NB4 (cell line): ENCODE measurements at regions not wholly inside any gene's neighbourhood (a gene's known extent, or its start where the extent isn't known, plus 50 kb on each side); places are given as distances from the start of the nearest gene placed in this dataset.

Source experiments
- DNase-seq: peaks from one replicate; pipeline ENCODE4 v3.0.0; 2010; ENCODE audit warnings: low read depth
- H3K4me3 ChIP-seq: one replicate; pipeline ENCODE4 v1.5.1; 2011; ENCODE audit warnings: mild to moderate bottlenecking, low read depth, low read length, moderate library complexity
- MYC ChIP-seq: IDR thresholded peaks from 2 replicates; pipeline ENCODE4 v1.6.1; 2011; ENCODE audit warnings: low read depth, low read length
- POLR2A ChIP-seq: IDR thresholded peaks from 2 replicates; pipeline ENCODE4 v1.6.1; 2011; ENCODE audit warnings: mild to moderate bottlenecking; ENCODE audit not compliant: insufficient read length; ENCODE audit errors: extremely low read depth
- TF ChIP-seq, protein P1 (sequence below): IDR thresholded peaks from one replicate; pipeline ENCODE4 v1.5.1; 2012; ENCODE audit warnings: low read depth, low read length
- TF ChIP-seq, protein P2 (sequence below): IDR thresholded peaks from 2 replicates; pipeline ENCODE4 v1.6.1; 2011; ENCODE audit warnings: low read depth, low read length

- TF ChIP-seq, protein P1, sequence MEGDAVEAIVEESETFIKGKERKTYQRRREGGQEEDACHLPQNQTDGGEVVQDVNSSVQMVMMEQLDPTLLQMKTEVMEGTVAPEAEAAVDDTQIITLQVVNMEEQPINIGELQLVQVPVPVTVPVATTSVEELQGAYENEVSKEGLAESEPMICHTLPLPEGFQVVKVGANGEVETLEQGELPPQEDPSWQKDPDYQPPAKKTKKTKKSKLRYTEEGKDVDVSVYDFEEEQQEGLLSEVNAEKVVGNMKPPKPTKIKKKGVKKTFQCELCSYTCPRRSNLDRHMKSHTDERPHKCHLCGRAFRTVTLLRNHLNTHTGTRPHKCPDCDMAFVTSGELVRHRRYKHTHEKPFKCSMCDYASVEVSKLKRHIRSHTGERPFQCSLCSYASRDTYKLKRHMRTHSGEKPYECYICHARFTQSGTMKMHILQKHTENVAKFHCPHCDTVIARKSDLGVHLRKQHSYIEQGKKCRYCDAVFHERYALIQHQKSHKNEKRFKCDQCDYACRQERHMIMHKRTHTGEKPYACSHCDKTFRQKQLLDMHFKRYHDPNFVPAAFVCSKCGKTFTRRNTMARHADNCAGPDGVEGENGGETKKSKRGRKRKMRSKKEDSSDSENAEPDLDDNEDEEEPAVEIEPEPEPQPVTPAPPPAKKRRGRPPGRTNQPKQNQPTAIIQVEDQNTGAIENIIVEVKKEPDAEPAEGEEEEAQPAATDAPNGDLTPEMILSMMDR: no peak
- no peak for DNase-seq
- no peak overlapping the region for H3K4me3 ChIP-seq
These were observed 230.3 kb downstream of the OTOR start for GRCh38 chr20:16978497-16978896.

DNA sequence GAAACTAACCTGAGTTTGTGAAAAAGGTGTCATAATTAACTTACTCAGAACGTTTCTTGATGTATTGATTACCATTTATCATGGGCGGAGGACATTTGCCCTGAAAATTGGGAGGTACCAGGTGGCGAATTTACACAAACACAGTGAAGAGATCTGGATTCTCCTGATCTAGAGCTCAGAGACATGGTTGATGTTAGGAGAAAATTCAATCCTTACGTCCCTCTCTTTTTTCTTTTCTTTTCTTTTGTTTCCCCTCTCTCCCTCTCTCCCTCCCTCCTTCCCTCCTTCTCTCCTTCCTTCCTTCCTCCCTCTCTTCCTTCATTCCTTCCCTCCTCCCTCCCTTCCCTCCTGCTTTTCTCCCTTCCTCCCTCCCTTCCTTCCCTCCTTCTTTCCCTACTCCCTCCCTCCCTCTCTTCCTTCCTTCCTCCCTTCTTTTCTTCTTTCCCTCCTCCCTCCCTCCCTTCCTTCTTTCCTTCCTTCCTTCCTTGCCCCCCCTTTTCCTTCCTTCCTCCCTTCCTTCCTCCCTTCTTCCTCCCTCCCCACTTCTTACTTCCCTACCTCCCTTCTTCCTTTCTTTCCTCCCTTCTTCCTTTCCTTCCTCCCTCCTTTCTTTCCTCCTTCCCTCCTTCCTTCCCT is 234.1 kb downstream of the OTOR start:
- TF ChIP-seq, protein P2, sequence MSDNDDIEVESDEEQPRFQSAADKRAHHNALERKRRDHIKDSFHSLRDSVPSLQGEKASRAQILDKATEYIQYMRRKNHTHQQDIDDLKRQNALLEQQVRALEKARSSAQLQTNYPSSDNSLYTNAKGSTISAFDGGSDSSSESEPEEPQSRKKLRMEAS: no peak

GRCh38 chr20:16984481-16984880 is 236.3 kb downstream of the OTOR start:
- DNase-seq: no peak
- TF ChIP-seq POLR2A (no peak), MYC (no peak)
- TF ChIP-seq, protein P1: no peak
- TF ChIP-seq, protein P2: no peak
- no peak overlapping the region for H3K4me3 ChIP-seq

More for the DNA sequence above, 234.1 kb downstream of the OTOR start:
- H3K4me3 ChIP-seq: no peak overlapping the region
- no peak for DNase-seq

- DNase-seq: no peak
- TF ChIP-seq, protein P2: no peak
- TF ChIP-seq POLR2A: no peak
- TF ChIP-seq, protein P1: no peak
- TF ChIP-seq MYC: no peak
- H3K4me3 ChIP-seq: no peak overlapping the region
These were observed 223.5 kb upstream of the PCSK2 start for GRCh38 chr20:17003170-17003870.

DNA sequence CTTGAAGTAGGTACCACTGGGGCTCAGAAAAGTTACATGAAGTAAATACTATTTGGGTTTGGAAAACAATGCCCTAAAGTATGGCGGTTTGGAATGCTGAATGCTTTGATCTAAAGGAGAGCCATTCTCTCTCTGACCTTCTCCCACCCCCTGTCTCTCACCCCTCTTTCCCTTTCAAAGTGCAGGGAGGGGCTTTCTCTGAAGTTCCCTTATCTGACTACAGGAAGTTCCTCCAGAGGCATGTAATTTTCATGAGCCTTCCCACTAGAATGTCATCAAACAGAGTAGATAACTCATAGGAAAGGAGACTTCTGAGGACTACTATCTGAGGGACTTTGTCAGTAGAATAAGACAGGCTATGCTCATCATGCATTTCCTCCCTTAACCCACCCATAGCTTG is 216.7 kb upstream of the PCSK2 start:
- no peak for TF ChIP-seq POLR2A
- TF ChIP-seq, protein P2: no peak
- TF ChIP-seq MYC: no peak
- TF ChIP-seq, protein P1: no peak
- no peak for DNase-seq
- H3K4me3 ChIP-seq: no peak overlapping the region

DNA sequence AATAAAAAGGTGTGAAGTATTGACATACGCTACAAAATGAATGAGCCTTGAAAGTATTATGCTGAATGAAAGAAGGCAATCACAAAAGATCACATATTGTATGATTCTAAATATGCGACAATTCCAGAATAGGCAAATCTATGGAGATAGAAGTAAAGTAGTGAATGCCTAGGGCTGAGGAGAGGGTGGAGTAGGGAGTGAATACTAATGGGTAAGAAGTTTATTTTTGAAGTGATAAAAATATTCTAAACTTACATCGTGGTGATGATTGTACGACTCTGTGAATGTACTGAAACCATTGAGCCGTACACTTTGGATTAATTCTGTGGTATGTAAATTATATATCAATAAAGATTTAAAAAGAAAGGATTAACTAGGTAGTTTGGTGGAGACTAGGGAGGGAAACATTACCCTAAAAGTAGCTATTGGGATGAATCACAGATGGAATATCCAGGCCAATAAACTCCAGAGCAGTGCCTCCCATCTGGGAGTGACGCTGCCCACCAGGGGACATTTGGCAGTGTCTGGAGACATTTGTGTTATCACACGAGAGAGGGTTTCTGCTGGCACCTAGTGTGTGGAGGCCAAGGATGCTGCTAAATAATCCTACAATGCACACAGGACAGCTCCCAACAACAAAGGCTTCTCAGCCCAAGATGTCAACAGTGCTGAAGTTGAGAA is 214.2 kb upstream of the PCSK2 start:
- no peak for DNase-seq
- TF ChIP-seq MYC (no peak), POLR2A (no peak)
- TF ChIP-seq, protein P1: no peak
- TF ChIP-seq, protein P2: no peak
- H3K4me3 ChIP-seq: no peak overlapping the region
